Colonic mucosa (tissue), 4 donors: ENCODE measurements at regions not wholly inside any gene's neighbourhood (a gene's known extent, or its start where the extent isn't known, plus 50 kb on each side); places are given as distances from the start of the nearest gene placed in this dataset.

Experiments
- DNase-seq: peaks from one replicate; pipeline ENCODE4 v3.0.0-alpha.2; 2020
- H3K27ac ChIP-seq: fragments of 200-600 bp; one replicate; pipeline ENCODE4 v1.8.0; 2021
- H3K27me3 ChIP-seq: fragments of 200-600 bp; one replicate; pipeline ENCODE4 v1.8.0; 2021
- H3K36me3 ChIP-seq: fragments of 200-600 bp; one replicate; pipeline ENCODE4 v1.8.0; 2021
- H3K4me1 ChIP-seq: fragments of 200-600 bp; one replicate; pipeline ENCODE4 v1.8.0; 2021; ENCODE audit warnings: mild to moderate bottlenecking
- H3K4me3 ChIP-seq: fragments of 200-600 bp; one replicate; pipeline ENCODE4 v1.8.0; 2021
- H3K9ac ChIP-seq, 2 donors: one replicate each; pipeline ENCODE4 v1.7.0; 2013; ENCODE audit warnings: control low read depth in 2 of 2, low read depth in 2 of 2, low read length in 2 of 2
- H3K9me3 ChIP-seq: fragments of 200-600 bp; one replicate; pipeline ENCODE4 v1.8.0; 2021
- CTCF ChIP-seq: fragments of 200-600 bp; IDR thresholded peaks from one replicate; pipeline ENCODE4 v1.8.0; 2022; ENCODE audit warnings: antibody characterized with exemption, mild to moderate bottlenecking
- intact Hi-C: fragments of 100-400 bp; cut with DNase I; formaldehyde crosslinking; loops from one replicate; pipeline ENCODE4 v1.14.1; 2022
- donor health status: healthy.
- donor health status: DM: no; HTN: no; CAD: no.
- donor health status: DM: no; HTN: no; CAD: no.

- Histone ChIP-seq H3K4me1 (no peaks in the 10 kb centered on the region), H3K9me3 (no peaks in the 10 kb centered on the region), H3K36me3 (no peaks in the 10 kb centered on the region), H3K9ac (no peak overlapping the region), H3K27me3 (no peaks in the 10 kb centered on the region), H3K27ac (no peak overlapping the region), H3K4me3 (no peak overlapping the region)
- no peak for TF ChIP-seq CTCF
- intact Hi-C loops: no loop called here
- DNase-seq: no peak
Observed at GRCh38 chr18:1968801-1969498, 602.4 kb downstream of the METTL4 start.

- intact Hi-C loops: no loop called here
- Histone ChIP-seq H3K36me3 (no peaks in the 10 kb centered on the region), H3K9ac (no peak overlapping the region), H3K27me3 (no peaks in the 10 kb centered on the region), H3K4me1 (no peaks in the 10 kb centered on the region), H3K4me3 (no peak overlapping the region), H3K9me3 (no peaks in the 10 kb centered on the region), H3K27ac (no peak overlapping the region)
- DNase-seq: no peak
- TF ChIP-seq CTCF: no peak
Observed at GRCh38 chr18:1976484-1976883, 594.8 kb downstream of the METTL4 start.

GRCh38 chr18:1982056-1982455, 589.2 kb downstream of the METTL4 start:
- DNase-seq: no peak
- no peaks in the 10 kb centered on the region for H3K36me3 ChIP-seq
- intact Hi-C loops: no loop called here

GRCh38 chr18:1983746-1984515, 587.4 kb downstream of the METTL4 start:
- DNase-seq: no peak
- no peak for TF ChIP-seq CTCF
- H3K4me3 ChIP-seq: no peak overlapping the region
- H3K9me3 ChIP-seq: no peaks in the 10 kb centered on the region
- no peaks in the 10 kb centered on the region for H3K27me3 ChIP-seq
- no peaks in the 10 kb centered on the region for H3K36me3 ChIP-seq
- intact Hi-C loops: no loop called here
- H3K9ac ChIP-seq: no peak overlapping the region
- no peak overlapping the region for H3K27ac ChIP-seq
- H3K4me1 ChIP-seq: no peaks in the 10 kb centered on the region

More at GRCh38 chr18:1982056-1982455, 589.2 kb downstream of the METTL4 start:
- Histone ChIP-seq H3K4me3 (no peak overlapping the region), H3K4me1 (no peaks in the 10 kb centered on the region), H3K9me3 (no peaks in the 10 kb centered on the region), H3K9ac (no peak overlapping the region), H3K27me3 (no peaks in the 10 kb centered on the region), H3K27ac (no peak overlapping the region)
- no peak for TF ChIP-seq CTCF

GRCh38 chr18:1993866-1994265, 577.4 kb downstream of the METTL4 start:
- no peak for TF ChIP-seq CTCF
- H3K36me3 ChIP-seq: no peaks in the 10 kb centered on the region
- H3K4me1 ChIP-seq: no peaks in the 10 kb centered on the region
- DNase-seq: no peak
- H3K27me3 ChIP-seq: no peaks in the 10 kb centered on the region
- H3K9ac ChIP-seq: no peak overlapping the region
- H3K4me3 ChIP-seq: no peak overlapping the region
- H3K9me3 ChIP-seq: no peaks in the 10 kb centered on the region
- no peak overlapping the region for H3K27ac ChIP-seq
- intact Hi-C loops: no loop called here
